HCT116 (cell line): ENCODE measurements at regions not wholly inside any gene's neighbourhood (a gene's known extent, or its start where the extent isn't known, plus 50 kb on each side); places are given as distances from the start of the nearest gene placed in this dataset.
"Not testable (repeated sequence)": the region's sequence is repeated elsewhere in the genome, so short reads cannot be mapped to it uniquely, and the experiment has no call there.

Experiments
- ATAC-seq: fragments of 200-7000 bp; cut with Tn5 transposase; 2 replicates; pipeline ENCODE4 v1.9.1; 2020; ENCODE audit warnings: mild to moderate bottlenecking, moderate library complexity
- BruUV-seq: library from RNA; stranded (reverse); fragments of 400-500 nt; replicated peaks from 2 replicates; lab custom pipeline; 2021; lab: Mats Ljungman, UMichigan
- CTCF ChIA-PET: fragments of 300-600 bp; sonication (Branson Sonifier 250); formaldehyde crosslinking; loops from one replicate; lab custom pipeline; 2021; ENCODE audit warnings: antibody characterized with exemption; lab: Charles Lee
- POLR2A ChIA-PET: fragments of 300-600, 350-600 bp; sonication (Branson Sonifier 250); formaldehyde crosslinking; loops from one replicate; lab custom pipeline; 2021; ENCODE audit warnings: antibody characterized with exemption; lab: Charles Lee
- RAD21 ChIA-PET, 2 experiments: fragments of 300-600 bp; sonication (Branson Sonifier 250); formaldehyde crosslinking; loops; one replicate each; lab custom pipeline; 2023; ENCODE audit warnings: low total read pairs in 2 of 2; ENCODE audit not compliant: uncharacterized antibody in 2 of 2, unreplicated experiment in 2 of 2, low non-redundant PET in 1 of 2; lab: Charles Lee
- DNase-seq: peaks from one replicate; pipeline ENCODE4 v3.0.0-alpha.2; 2010; ENCODE audit warnings: low read depth, low spot score
- H2AFZ ChIP-seq: fragments of 200-600 bp; shearing (Covaris generic), sonication (generic); 2 replicates; pipeline ENCODE4 v1.6.1; 2017; ENCODE audit warnings: low read depth, mixed run types, mixed read lengths, antibody characterized with exemption, low read length; ENCODE audit not compliant: poor library complexity, severe bottlenecking
- H3K27ac ChIP-seq: 2 replicates; pipeline ENCODE4 v1.5.1; 2012; ENCODE audit warnings: low read depth, low read length
- H3K27me3 ChIP-seq: fragments of 200-600 bp; sonication (generic); 2 replicates; pipeline ENCODE4 v1.6.1; 2016; ENCODE audit warnings: mixed run types, low read length, mixed read lengths; ENCODE audit not compliant: insufficient read depth
- H3K36me3 ChIP-seq, 2 experiments: fragments of 200-500 bp in 1 of 2; fragments of 200-600 bp in 1 of 2; sonication (Bioruptor generic) in 1 of 2; sonication (generic) in 1 of 2; 2 replicates each; pipeline versions ENCODE4 v1.5.1 to v1.6.1; 2014 to 2016; ENCODE audit warnings: low read length in 2 of 2, inconsistent platforms in 1 of 2, mixed read lengths in 1 of 2, mixed run types in 1 of 2; ENCODE audit not compliant: insufficient read depth in 2 of 2, control insufficient read depth in 1 of 2
- H3K4me1 ChIP-seq, 2 experiments: fragments of 200-600 bp in 1 of 2; sonication (generic) in 1 of 2; 2 replicates each; pipeline versions ENCODE4 v1.5.1 to v1.6.1; 2012 to 2017; ENCODE audit warnings: low read length in 2 of 2, inconsistent platforms in 1 of 2, mild to moderate bottlenecking in 1 of 2, mixed read lengths in 1 of 2, mixed run types in 1 of 2, moderate library complexity in 1 of 2; ENCODE audit not compliant: insufficient read depth in 2 of 2, control insufficient read depth in 1 of 2
- H3K4me2 ChIP-seq: fragments of 200-600 bp; sonication (generic); 2 replicates; pipeline ENCODE4 v1.6.1; 2017; ENCODE audit warnings: mixed run types, low read length, mixed read lengths
- H3K4me3 ChIP-seq, 2 experiments: fragments of 200-600 bp in 1 of 2; sonication (generic) in 1 of 2; replicated peaks in 1 of 2; 2 replicates each; pipeline ENCODE4 v1.5.1; 2011 to 2016; ENCODE audit warnings: low read length in 2 of 2, control low read depth in 1 of 2, low read depth in 1 of 2, mild to moderate bottlenecking in 1 of 2, mixed read lengths in 1 of 2, mixed run types in 1 of 2
- H3K79me2 ChIP-seq: fragments of 200-600 bp; sonication (generic); 2 replicates; pipeline ENCODE4 v1.6.1; 2017; ENCODE audit warnings: mild to moderate bottlenecking, mixed run types, low read length, moderate library complexity, mixed read lengths; ENCODE audit not compliant: insufficient read depth
- H3K9ac ChIP-seq: fragments of 200-600 bp; sonication (generic); 2 replicates; pipeline ENCODE4 v1.6.1; 2016; ENCODE audit warnings: low read length, mixed read lengths
- H3K9me2 ChIP-seq: fragments of 200-600 bp; sonication (generic), shearing (Covaris generic); 2 replicates; pipeline ENCODE4 v1.6.1; 2017; ENCODE audit warnings: mixed run types, mild to moderate bottlenecking, moderate library complexity; ENCODE audit not compliant: insufficient read depth
- H3K9me3 ChIP-seq, 2 experiments: fragments of 200-500 bp in 1 of 2; fragments of 200-600 bp in 1 of 2; sonication (Bioruptor generic) in 1 of 2; sonication (generic) in 1 of 2; 2 replicates each; pipeline ENCODE4 v1.6.1; 2014 to 2017; ENCODE audit warnings: low read length in 2 of 2, mixed read lengths in 2 of 2, inconsistent platforms in 1 of 2, low read depth in 1 of 2, mild to moderate bottlenecking in 1 of 2, mixed run types in 1 of 2, moderate library complexity in 1 of 2; ENCODE audit not compliant: control insufficient read depth in 1 of 2, insufficient read depth in 1 of 2
- H4K20me1 ChIP-seq: fragments of 200-600 bp; sonication (generic), shearing (Covaris generic); 2 replicates; pipeline ENCODE4 v1.6.1; 2017; ENCODE audit warnings: mixed run types, mild to moderate bottlenecking, moderate library complexity; ENCODE audit not compliant: insufficient read depth
- CBX3 ChIP-seq: IDR thresholded peaks from 2 replicates; pipeline ENCODE4 v1.6.1; 2012; ENCODE audit warnings: low read depth
- EGR1 ChIP-seq: IDR thresholded peaks from 2 replicates; pipeline ENCODE4 v1.6.1; 2012; ENCODE audit warnings: low read depth
- EZH2phosphoT487 ChIP-seq: fragments of 200-600 bp; IDR thresholded peaks from 2 replicates; pipeline ENCODE4 v1.6.1; 2018; ENCODE audit warnings: antibody characterized with exemption, borderline replicate concordance
- POLR2A ChIP-seq: IDR thresholded peaks from 2 replicates; pipeline ENCODE4 v1.7.0; 2011; ENCODE audit warnings: borderline replicate concordance; ENCODE audit not compliant: insufficient read depth, insufficient read length; ENCODE audit errors: extremely low read depth
- POLR2AphosphoS5 ChIP-seq: IDR thresholded peaks from 2 replicates; pipeline ENCODE4 v1.6.1; 2011; ENCODE audit warnings: mild to moderate bottlenecking, low read depth, low read length, moderate library complexity
- RAD21 ChIP-seq: IDR thresholded peaks from 2 replicates; pipeline ENCODE4 v1.6.1; 2012; ENCODE audit warnings: low read depth, mild to moderate bottlenecking
- REST ChIP-seq: IDR thresholded peaks from 2 replicates; pipeline ENCODE4 v1.6.1; 2012; ENCODE audit warnings: low read depth
- SP1 ChIP-seq: IDR thresholded peaks from 2 replicates; pipeline ENCODE4 v1.6.1; 2012; ENCODE audit warnings: low read depth
- SRF ChIP-seq: IDR thresholded peaks from 2 replicates; pipeline ENCODE4 v1.6.1; 2012; ENCODE audit warnings: low read depth
- TCF7L2 ChIP-seq: IDR thresholded peaks from 2 replicates; pipeline ENCODE4 v1.7.0; 2011; ENCODE audit warnings: borderline replicate concordance, inconsistent platforms; ENCODE audit not compliant: insufficient read depth, insufficient read length; ENCODE audit errors: extremely low read depth
- YY1 ChIP-seq: IDR thresholded peaks from 2 replicates; pipeline ENCODE4 v1.6.1; 2011; ENCODE audit warnings: low read length, low read depth, moderate library complexity, mild to moderate bottlenecking; ENCODE audit not compliant: insufficient replicate concordance; ENCODE audit errors: extremely low read depth
- ZNF274 ChIP-seq: fragments of 200-500 bp; sonication (Bioruptor generic); IDR thresholded peaks from 2 replicates; pipeline ENCODE4 v1.6.1; 2014; ENCODE audit warnings: mild to moderate bottlenecking, low read depth, low read length, inconsistent platforms
- intact Hi-C: fragments of 100-400 bp; cut with micrococcal nuclease; formaldehyde crosslinking; loops from 2 replicates; pipeline ENCODE4 v1.10.0; 2022
- TF ChIP-seq, protein P1 (sequence below): IDR thresholded peaks from 2 replicates; pipeline ENCODE4 v1.6.1; 2012
- TF ChIP-seq, protein P2 (sequence below): IDR thresholded peaks from 2 replicates; pipeline ENCODE4 v1.6.1; 2011; ENCODE audit warnings: mild to moderate bottlenecking, low read length, moderate library complexity; ENCODE audit not compliant: insufficient replicate concordance; ENCODE audit errors: extremely low read depth
- TF ChIP-seq, protein P3 (sequence below): IDR thresholded peaks from 2 replicates; pipeline ENCODE4 v1.6.1; 2012

DNA sequence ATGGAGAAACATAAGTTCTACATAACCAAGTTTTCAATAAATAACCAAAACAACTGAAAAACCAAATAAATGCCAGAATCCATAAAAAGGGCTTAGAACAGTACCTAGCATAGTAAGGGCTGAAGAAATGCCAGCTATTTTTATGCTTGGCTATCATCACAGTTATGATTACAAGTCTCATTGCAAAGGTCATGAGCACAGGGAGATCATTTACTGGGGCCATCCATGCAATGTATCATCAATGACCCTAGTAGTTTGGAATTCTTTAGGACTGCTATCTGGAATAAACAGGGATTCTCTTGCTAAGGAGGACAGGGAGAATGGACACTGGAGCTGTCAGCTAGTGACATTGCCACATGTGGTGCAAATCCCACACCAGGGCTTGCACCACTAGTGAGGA is 92.5 kb upstream of the NAP1L1 start:
- CTCF ChIA-PET: no interaction called here
- no peaks in the 10 kb centered on the region for H3K27me3 ChIP-seq
- H3K9me3 ChIP-seq: no peaks in the 10 kb centered on the region
- ATAC-seq (no peak), DNase-seq (no peak)
- POLR2A ChIA-PET: no interaction called here
- no peak overlapping the region for H3K4me3 ChIP-seq
- no peak overlapping the region for H3K4me2 ChIP-seq
- TF ChIP-seq YY1 (no peak), POLR2A (no peak), CBX3 (no peak), EGR1 (no peak), REST (no peak), SRF (no peak), ZNF274 (no peak), TCF7L2 (no peak), POLR2AphosphoS5 (no peak), SP1 (no peak), RAD21 (no peak), EZH2phosphoT487 (no peak)
- TF ChIP-seq, protein P1, sequence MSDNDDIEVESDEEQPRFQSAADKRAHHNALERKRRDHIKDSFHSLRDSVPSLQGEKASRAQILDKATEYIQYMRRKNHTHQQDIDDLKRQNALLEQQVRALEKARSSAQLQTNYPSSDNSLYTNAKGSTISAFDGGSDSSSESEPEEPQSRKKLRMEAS: no peak
- TF ChIP-seq, protein P2, sequence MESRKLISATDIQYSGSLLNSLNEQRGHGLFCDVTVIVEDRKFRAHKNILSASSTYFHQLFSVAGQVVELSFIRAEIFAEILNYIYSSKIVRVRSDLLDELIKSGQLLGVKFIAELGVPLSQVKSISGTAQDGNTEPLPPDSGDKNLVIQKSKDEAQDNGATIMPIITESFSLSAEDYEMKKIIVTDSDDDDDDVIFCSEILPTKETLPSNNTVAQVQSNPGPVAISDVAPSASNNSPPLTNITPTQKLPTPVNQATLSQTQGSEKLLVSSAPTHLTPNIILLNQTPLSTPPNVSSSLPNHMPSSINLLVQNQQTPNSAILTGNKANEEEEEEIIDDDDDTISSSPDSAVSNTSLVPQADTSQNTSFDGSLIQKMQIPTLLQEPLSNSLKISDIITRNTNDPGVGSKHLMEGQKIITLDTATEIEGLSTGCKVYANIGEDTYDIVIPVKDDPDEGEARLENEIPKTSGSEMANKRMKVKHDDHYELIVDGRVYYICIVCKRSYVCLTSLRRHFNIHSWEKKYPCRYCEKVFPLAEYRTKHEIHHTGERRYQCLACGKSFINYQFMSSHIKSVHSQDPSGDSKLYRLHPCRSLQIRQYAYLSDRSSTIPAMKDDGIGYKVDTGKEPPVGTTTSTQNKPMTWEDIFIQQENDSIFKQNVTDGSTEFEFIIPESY: no peak
- TF ChIP-seq, protein P3, sequence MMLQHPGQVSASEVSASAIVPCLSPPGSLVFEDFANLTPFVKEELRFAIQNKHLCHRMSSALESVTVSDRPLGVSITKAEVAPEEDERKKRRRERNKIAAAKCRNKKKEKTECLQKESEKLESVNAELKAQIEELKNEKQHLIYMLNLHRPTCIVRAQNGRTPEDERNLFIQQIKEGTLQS: no peak
- H3K36me3 ChIP-seq: no peaks in the 10 kb centered on the region
- H4K20me1 ChIP-seq: no peaks in the 10 kb centered on the region
- H3K9ac ChIP-seq: no peak overlapping the region
- intact Hi-C loops: no loop called here
- no peak overlapping the region for H2AFZ ChIP-seq
- no peaks in the 10 kb centered on the region for H3K9me2 ChIP-seq
- H3K27ac ChIP-seq: no peak overlapping the region
- no peaks in the 10 kb centered on the region for H3K79me2 ChIP-seq
- H3K4me1 ChIP-seq: no peaks in the 10 kb centered on the region
- RAD21 ChIA-PET: no interaction called here
- BruUV-seq: no TSS peak

- H3K4me1 ChIP-seq, POLR2A ChIA-PET, H3K4me2 ChIP-seq, H4K20me1 ChIP-seq, DNase-seq, H3K9me2 ChIP-seq, H3K4me3 ChIP-seq, H3K27me3 ChIP-seq, BruUV-seq, H2AFZ ChIP-seq, H3K79me2 ChIP-seq, ATAC-seq, CTCF ChIA-PET, H3K9ac ChIP-seq, H3K9me3 ChIP-seq, H3K36me3 ChIP-seq, H3K27ac ChIP-seq, RAD21 ChIA-PET, intact Hi-C loops: not testable (repeated sequence)
These were observed 91.5 kb upstream of the NAP1L1 start for GRCh38 chr12:76175946-76176345.
